Glomerular visceral epithelial cell (primary cell): ENCODE measurements at regions not wholly inside any gene's neighbourhood (a gene's known extent, or its start where the extent isn't known, plus 50 kb on each side); places are given as distances from the start of the nearest gene placed in this dataset.

Source experiments
- DNase-seq: peaks from one replicate; pipeline ENCODE4 v3.0.0-alpha.2; 2016; ENCODE audit errors: extremely low spot score

DNA sequence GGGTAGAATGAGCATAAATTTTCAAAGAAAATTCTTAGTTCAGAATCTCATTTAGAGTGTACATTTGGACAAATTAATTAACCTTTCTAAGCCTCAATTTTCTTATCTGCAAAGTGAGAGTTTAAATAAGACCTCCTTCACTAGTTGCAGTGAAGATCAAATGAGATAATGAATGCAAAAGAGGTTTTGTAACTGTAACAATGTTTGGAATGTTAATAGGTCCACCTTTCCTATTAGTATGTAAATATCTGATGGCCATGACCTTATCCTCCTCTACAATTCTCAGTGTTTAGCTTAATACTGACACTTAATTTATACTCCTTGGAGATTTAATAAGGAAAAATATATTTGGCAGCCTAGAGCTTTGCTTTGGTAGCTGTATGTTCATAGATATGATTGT lies 138.8 kb downstream of the GABRG1 start:
- DNase-seq: no peak

- DNase-seq: no peak
These were observed 152.7 kb downstream of the GABRG1 start for GRCh38 chr4:45971108-45971507.

GRCh38 chr4:45957353-45957752 lies 166.5 kb downstream of the GABRG1 start:
- no peak for DNase-seq

GRCh38 chr4:45954276-45954675 lies 169.6 kb downstream of the GABRG1 start:
- DNase-seq: no peak

- DNase-seq: no peak
These were observed 172.7 kb downstream of the GABRG1 start for GRCh38 chr4:45951153-45951552.

GRCh38 chr4:45946699-45947098 lies 177.2 kb downstream of the GABRG1 start:
- DNase-seq: no peak

GRCh38 chr4:45944000-45944399 lies 179.9 kb downstream of the GABRG1 start:
- DNase-seq: no peak

- DNase-seq: no peak
These were observed 184.8 kb downstream of the GABRG1 start for GRCh38 chr4:45939056-45939455.

- no peak for DNase-seq
These were observed 192.7 kb downstream of the GABRG1 start for GRCh38 chr4:45931154-45931553.

DNA sequence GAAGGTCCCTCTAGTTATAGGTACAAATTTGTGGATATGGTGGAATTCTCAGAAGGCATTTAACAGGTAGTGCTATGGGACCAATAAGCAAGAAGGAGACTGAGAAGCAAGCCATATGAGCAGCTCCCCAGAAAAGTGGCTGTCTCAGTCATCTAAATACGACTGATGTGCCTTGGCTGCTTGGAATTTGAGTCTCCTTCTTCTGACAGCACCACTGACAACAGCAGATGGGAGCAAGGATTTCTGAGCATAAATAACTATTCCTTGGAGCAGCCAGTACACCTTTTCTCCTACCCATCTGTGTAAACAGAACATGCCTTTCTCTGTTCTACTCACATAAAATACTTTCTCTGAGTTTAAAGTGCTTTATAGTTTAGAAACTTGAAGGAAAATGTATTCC lies 196.2 kb downstream of the GABRG1 start:
- DNase-seq: no peak

- no peak for DNase-seq
These were observed 198.0 kb downstream of the GABRG1 start for GRCh38 chr4:45925809-45926208.

- no peak for DNase-seq
These were observed 203.0 kb downstream of the GABRG1 start for GRCh38 chr4:45920861-45921260.

GRCh38 chr4:45910511-45910910 lies 213.3 kb downstream of the GABRG1 start:
- DNase-seq: no peak

- DNase-seq: no peak
These were observed 225.8 kb downstream of the GABRG1 start for GRCh38 chr4:45897946-45898585.

GRCh38 chr4:45883421-45883820 lies 240.4 kb downstream of the GABRG1 start:
- DNase-seq: no peak

DNA sequence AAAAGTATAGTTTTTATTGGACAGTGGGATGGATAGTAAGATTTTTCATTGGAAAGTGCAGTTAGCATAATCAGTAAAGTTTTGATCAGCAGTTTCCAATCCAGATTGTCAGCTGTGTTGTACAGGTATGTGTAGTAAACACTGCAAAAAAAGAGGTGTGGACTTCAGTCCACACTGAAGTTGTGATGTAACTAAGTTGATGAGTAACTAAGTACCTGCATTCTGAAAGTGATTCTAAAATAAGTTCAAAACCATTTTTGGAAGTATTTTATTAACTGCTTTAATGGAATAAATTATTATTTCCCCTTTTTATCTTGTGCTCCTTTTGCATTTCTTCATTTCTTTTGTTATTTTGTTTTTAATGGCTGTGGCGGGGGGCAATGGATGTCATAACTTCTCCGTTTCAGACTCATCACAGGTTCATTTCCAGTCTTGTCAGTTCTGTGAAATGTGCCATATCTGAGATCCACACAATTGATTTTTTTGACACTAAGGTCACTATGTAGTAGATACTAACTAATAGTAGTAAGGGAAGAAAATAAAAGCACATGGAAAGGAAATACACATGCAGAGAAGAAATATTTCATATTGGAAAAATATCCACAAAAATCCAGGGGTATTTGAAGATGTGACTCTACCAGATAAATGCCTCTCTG lies 247.5 kb downstream of the GABRG1 start:
- DNase-seq: no peak

- DNase-seq: no peak
These were observed 254.7 kb downstream of the GABRG1 start for GRCh38 chr4:45869184-45869583.

GRCh38 chr4:45865781-45866180 lies 258.1 kb downstream of the GABRG1 start:
- no peak for DNase-seq

- no peak for DNase-seq
These were observed 268.0 kb downstream of the GABRG1 start for GRCh38 chr4:45855857-45856256.

- no peak for DNase-seq
These were observed 277.8 kb downstream of the GABRG1 start for GRCh38 chr4:45846016-45846415.

DNA sequence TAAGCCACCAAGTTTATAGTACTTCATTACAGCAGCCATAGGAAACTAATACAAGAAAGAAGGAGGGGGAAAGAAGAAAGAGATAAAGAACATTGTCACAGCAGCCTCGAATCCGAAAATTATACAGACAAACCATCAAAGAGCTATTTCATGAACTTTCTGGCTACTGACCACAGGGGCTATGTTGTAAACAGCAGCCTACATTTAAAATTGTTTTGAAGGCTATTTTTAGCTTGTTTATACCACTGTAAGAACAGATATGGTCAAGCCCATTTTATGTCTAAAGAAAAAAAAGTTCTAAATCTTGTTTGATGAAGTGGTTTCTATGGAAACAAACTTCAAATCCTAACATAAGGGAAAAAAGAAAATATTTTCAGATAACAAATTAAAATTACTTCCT lies 282.1 kb downstream of the GABRG1 start:
- no peak for DNase-seq

GRCh38 chr4:45831692-45832091 lies 292.2 kb downstream of the GABRG1 start:
- DNase-seq: no peak

GRCh38 chr4:45803994-45804393 lies 319.9 kb downstream of the GABRG1 start:
- no peak for DNase-seq

- DNase-seq: no peak
These were observed 328.7 kb downstream of the GABRG1 start for GRCh38 chr4:45795135-45795534.
